SK-N-SH (cell line): ENCODE measurements at regions not wholly inside any gene's neighbourhood (a gene's known extent, or its start where the extent isn't known, plus 50 kb on each side); places are given as distances from the start of the nearest gene placed in this dataset.

Source experiments
- CTCF ChIA-PET: fragments of 300-600, 350-600 bp; formaldehyde crosslinking; extraction: SDS; loops from one replicate; lab custom pipeline; 2021; lab: Yijun Ruan, JAX
- POLR2A ChIA-PET: fragments of 350-600 bp; sonication (Branson Sonifier 250); formaldehyde crosslinking; extraction: SDS; loops from one replicate; lab custom pipeline; 2020; ENCODE audit warnings: antibody characterized with exemption, inconsistent platforms; lab: Yijun Ruan, JAX
- DNase-seq: peaks from one replicate; pipeline ENCODE4 v3.0.0; 2012
- H2AFZ ChIP-seq: fragments of 200-600 bp; sonication (generic); 2 replicates; pipeline ENCODE4 v1.8.1; 2016; ENCODE audit warnings: antibody characterized with exemption, mild to moderate bottlenecking, low read depth
- H3F3A ChIP-seq: fragments of 200-600 bp; sonication (generic); replicated peaks from 2 replicates; pipeline ENCODE3; 2016; ENCODE audit warnings: antibody characterized with exemption, mild to moderate bottlenecking; ENCODE audit not compliant: insufficient read depth
- H3K27ac ChIP-seq, 2 experiments: fragments of 200-500 bp in 1 of 2; fragments of 200-600 bp in 1 of 2; sonication (Bioruptor generic) in 1 of 2; sonication (generic), shearing (Covaris generic) in 1 of 2; 2 replicates each; pipeline versions ENCODE4 v1.5.1 to v1.6.1; 2014 to 2016; ENCODE audit warnings: low read depth in 2 of 2, inconsistent platforms in 1 of 2, low read length in 1 of 2, mild to moderate bottlenecking in 1 of 2, mixed read lengths in 1 of 2
- H3K27me3 ChIP-seq: fragments of 200-600 bp; sonication (generic), shearing (Covaris generic); 2 replicates; pipeline ENCODE4 v1.6.1; 2016; ENCODE audit warnings: mixed run types; ENCODE audit not compliant: insufficient read depth
- H3K36me3 ChIP-seq, 2 experiments: fragments of 200-500 bp in 1 of 2; fragments of 200-600 bp in 1 of 2; sonication (Bioruptor generic) in 1 of 2; sonication (generic) in 1 of 2; replicated peaks in 1 of 2; 2 replicates each; pipeline versions ENCODE3 to v1.5.1; 2014 to 2016; ENCODE audit warnings: low read length in 1 of 2, mild to moderate bottlenecking in 1 of 2; ENCODE audit not compliant: insufficient read depth in 2 of 2, control insufficient read depth in 1 of 2
- H3K4me1 ChIP-seq, 2 experiments: fragments of 200-500 bp in 1 of 2; fragments of 200-600 bp in 1 of 2; sonication (Bioruptor generic) in 1 of 2; sonication (generic), shearing (Covaris generic) in 1 of 2; 2 replicates each; pipeline versions ENCODE4 v1.5.1 to v1.6.1; 2014 to 2016; ENCODE audit warnings: low read depth in 1 of 2, low read length in 1 of 2, mixed run types in 1 of 2; ENCODE audit not compliant: insufficient read depth in 2 of 2, control insufficient read depth in 1 of 2
- H3K4me2 ChIP-seq: fragments of 200-600 bp; sonication (generic), shearing (Covaris generic); 2 replicates; pipeline ENCODE4 v1.6.1; 2017; ENCODE audit warnings: mixed run types
- H3K4me3 ChIP-seq, 2 experiments: fragments of 200-500 bp in 1 of 2; fragments of 200-600 bp in 1 of 2; sonication (Bioruptor generic) in 1 of 2; sonication (generic), shearing (Covaris generic) in 1 of 2; 2 replicates each; pipeline versions ENCODE4 v1.5.1 to v1.8.1; 2014 to 2016; ENCODE audit warnings: low read depth in 2 of 2, inconsistent platforms in 1 of 2, low read length in 1 of 2, mild to moderate bottlenecking in 1 of 2, mixed read lengths in 1 of 2, moderate library complexity in 1 of 2
- H3K79me2 ChIP-seq: fragments of 200-600 bp; sonication (generic); 2 replicates; pipeline ENCODE4 v1.8.1; 2017; ENCODE audit warnings: mild to moderate bottlenecking; ENCODE audit not compliant: insufficient read depth
- H3K9ac ChIP-seq: fragments of 200-600 bp; sonication (generic); 2 replicates; pipeline ENCODE4 v1.6.1; 2017; ENCODE audit warnings: mixed run types
- H3K9me2 ChIP-seq: fragments of 200-600 bp; sonication (generic); 2 replicates; pipeline ENCODE4 v1.6.1; 2017; ENCODE audit warnings: mixed run types
- H3K9me3 ChIP-seq: fragments of 200-600 bp; sonication (generic); 2 replicates; pipeline ENCODE4 v1.6.1; 2017; ENCODE audit warnings: mixed run types, mild to moderate bottlenecking, moderate library complexity
- H4K20me1 ChIP-seq: fragments of 200-600 bp; sonication (generic); 2 replicates; pipeline ENCODE4 v1.6.1; 2017; ENCODE audit warnings: mild to moderate bottlenecking, mixed run types; ENCODE audit not compliant: insufficient read depth
- EP300 ChIP-seq, 2 experiments: IDR thresholded peaks; 2 replicates each; pipeline versions ENCODE4 v1.4.0 to v1.6.1; 2012; ENCODE audit warnings: borderline replicate concordance in 1 of 2, low read depth in 1 of 2, low read length in 1 of 2
- FOSL2 ChIP-seq: IDR thresholded peaks from 2 replicates; pipeline ENCODE4 v1.4.0; 2012; ENCODE audit warnings: low read depth, mild to moderate bottlenecking, moderate library complexity, borderline replicate concordance
- FOXM1 ChIP-seq: IDR thresholded peaks from 2 replicates; pipeline ENCODE4 v1.4.0; 2012; ENCODE audit warnings: low read depth, mild to moderate bottlenecking
- GABPA ChIP-seq: IDR thresholded peaks from 2 replicates; pipeline ENCODE4 v1.4.0; 2012; ENCODE audit warnings: low read depth, mild to moderate bottlenecking
- IRF3 ChIP-seq: fragments of 150-350 bp; IDR thresholded peaks from 2 replicates; pipeline ENCODE4 v1.6.1; 2016; ENCODE audit warnings: mild to moderate bottlenecking, low read depth, low read length
- MAX ChIP-seq: IDR thresholded peaks from 2 replicates; pipeline ENCODE4 v1.4.0; 2012; ENCODE audit warnings: low read depth
- MXI1 ChIP-seq: IDR thresholded peaks from 2 replicates; pipeline ENCODE4 v1.6.1; 2012; ENCODE audit warnings: mild to moderate bottlenecking, low read depth, low read length, improper control_type of control experiment
- POLR2AphosphoS5 ChIP-seq: IDR thresholded peaks from 2 replicates; pipeline ENCODE4 v1.6.1; 2012; ENCODE audit warnings: low read depth, low read length
- RAD21 ChIP-seq: IDR thresholded peaks from 2 replicates; pipeline ENCODE4 v1.6.1; 2012; ENCODE audit warnings: mild to moderate bottlenecking, low read length
- RCOR1 ChIP-seq: fragments of 150-350 bp; IDR thresholded peaks from 2 replicates; pipeline ENCODE4 v1.6.1; 2017; ENCODE audit warnings: antibody characterized with exemption, low read length
- REST ChIP-seq: IDR thresholded peaks from 2 replicates; pipeline ENCODE4 v1.6.1; 2012; ENCODE audit warnings: mild to moderate bottlenecking, low read depth, low read length, moderate library complexity
- SMC3 ChIP-seq: IDR thresholded peaks from 2 replicates; pipeline ENCODE4 v1.6.1; 2012; ENCODE audit warnings: low read depth, low read length, improper control_type of control experiment
- ZBTB33 ChIP-seq: IDR thresholded peaks from 2 replicates; pipeline ENCODE4 v1.4.0; 2012; ENCODE audit warnings: low read depth, borderline replicate concordance
- WGBS: methylation state at CpG from one replicate; pipeline ENCODE4 v1.1.6; 2017; ENCODE audit warnings: low lambda C conversion rate; 5-methylcytosine and 5-hydroxymethylcytosine counted together

- Histone ChIP-seq H3K4me2 (no peak overlapping the region), H3K9me2 (no peaks in the 10 kb centered on the region), H3K27me3 (no peaks in the 10 kb centered on the region), H3K79me2 (no peaks in the 10 kb centered on the region)
- 0% methylated on average over 1 of the region's 2 CpGs for WGBS
- POLR2A ChIA-PET: interaction anchor here (0.6 kb wide), 1 partner anchor 12 kb away, joined by 3 read pairs; no protein-coding TSS in a partner anchor
- no peak for DNase-seq
- TF ChIP-seq SMC3: no peak
- no peak for TF ChIP-seq FOSL2
- TF ChIP-seq RAD21: no peak
- TF ChIP-seq EP300 (IDR thresholded peaks at IDR 0.05; ENCODE audit: borderline replicate concordance in 1 of 2, low read depth in 1 of 2, low read length in 1 of 2): no peak
- TF ChIP-seq RCOR1: no peak
- TF ChIP-seq REST: no peak
- TF ChIP-seq ZBTB33: no peak
- TF ChIP-seq IRF3: no peak
- TF ChIP-seq MAX: no peak
- no peak for TF ChIP-seq POLR2AphosphoS5
- no peak for TF ChIP-seq MXI1
- no peak for TF ChIP-seq GABPA
- no peak for TF ChIP-seq FOXM1
- TF ChIP-seq, all 33 proteins: peak for 0
- Histone ChIP-seq H2AFZ (no peak overlapping the region), H3K4me3 (no peak overlapping the region), H3K27ac (no peak overlapping the region), H3K36me3 (no peaks in the 10 kb centered on the region), H3K4me1 (no peaks in the 10 kb centered on the region), H3K9ac (no peak overlapping the region), H3F3A (no peaks in the 10 kb centered on the region), H4K20me1 (no peaks in the 10 kb centered on the region), H3K9me3 (peaks cover 4% of the 10 kb centered on the region; the same call in 1 of the 2 replicates)
- CTCF ChIA-PET: no interaction called here
Observed at GRCh38 chr15:26460165-26460564, 312.7 kb downstream of the GABRB3 start.
